SK-N-SH treated with all-trans-retinoic acid at 6 μM for 48 hours (cell line): ENCODE measurements at regions not wholly inside any gene's neighbourhood (a gene's known extent, or its start where the extent isn't known, plus 50 kb on each side); places are given as distances from the start of the nearest gene placed in this dataset.
"Not testable (repeated sequence)": the region's sequence is repeated elsewhere in the genome, so short reads cannot be mapped to it uniquely, and the experiment has no call there.

Source experiments
- ATAC-seq: fragments of 200-7000 bp; cut with Tn5 transposase; 3 replicates; pipeline ENCODE4 v1.9.1; 2020; ENCODE audit warnings: mild to moderate bottlenecking, moderate library complexity
- ARNTL ChIP-seq: fragments of 450-650 bp; formaldehyde crosslinking; IDR thresholded peaks from 2 replicates; pipeline ENCODE4 v1.5.0; 2020; ENCODE audit warnings: low read depth, mild to moderate bottlenecking, moderate library complexity, borderline replicate concordance
- CREB5 ChIP-seq: fragments of 250-450 bp; sonication (Bioruptor Pico); IDR thresholded peaks from 2 replicates; pipeline ENCODE4 v1.5.1; 2020; ENCODE audit warnings: low read depth, mild to moderate bottlenecking, moderate library complexity
- CSRNP3 ChIP-seq: fragments of 250-450 bp; sonication (Bioruptor Pico); IDR thresholded peaks from 2 replicates; pipeline ENCODE4 v1.5.1; 2021; ENCODE audit warnings: mild to moderate bottlenecking, moderate library complexity
- ESRRG ChIP-seq: fragments of 250-450 bp; sonication (Bioruptor Pico); IDR thresholded peaks from 2 replicates; pipeline ENCODE4 v1.6.1; 2021; ENCODE audit warnings: mild to moderate bottlenecking
- ISL1 ChIP-seq: fragments of 250-450 bp; sonication (Bioruptor Pico); IDR thresholded peaks from 2 replicates; pipeline ENCODE4 v2.1.2; 2022; ENCODE audit warnings: mild to moderate bottlenecking, moderate library complexity
- PATZ1 ChIP-seq: fragments of 250-450 bp; sonication (Bioruptor Pico); IDR thresholded peaks from 2 replicates; pipeline ENCODE4 v1.8.0; 2020; ENCODE audit warnings: mild to moderate bottlenecking, moderate library complexity, borderline replicate concordance
- POU6F1 ChIP-seq: fragments of 250-450 bp; sonication (Bioruptor Pico); IDR thresholded peaks from 2 replicates; pipeline ENCODE4 v1.8.0; 2021; ENCODE audit warnings: low read depth, mild to moderate bottlenecking, moderate library complexity, borderline replicate concordance
- PPARA ChIP-seq: fragments of 250-450 bp; sonication (Bioruptor Pico); IDR thresholded peaks from 2 replicates; pipeline ENCODE4 v1.5.0; 2020; ENCODE audit warnings: mild to moderate bottlenecking, borderline replicate concordance
- SNAI2 ChIP-seq: fragments of 250-450 bp; sonication (Bioruptor Pico); IDR thresholded peaks from 2 replicates; pipeline ENCODE4 v1.5.0; 2020; ENCODE audit warnings: mild to moderate bottlenecking, moderate library complexity
- TCF4 ChIP-seq: fragments of 250-450 bp; sonication (Bioruptor Pico); IDR thresholded peaks from 2 replicates; pipeline ENCODE4 v1.8.0; 2021; ENCODE audit warnings: mild to moderate bottlenecking, moderate library complexity, borderline replicate concordance
- TOX ChIP-seq: fragments of 250-450 bp; sonication (Bioruptor Pico); IDR thresholded peaks from 2 replicates; pipeline ENCODE4 v1.8.0; 2021; ENCODE audit warnings: mild to moderate bottlenecking, moderate library complexity, borderline replicate concordance
- TSHZ2 ChIP-seq: fragments of 250-450 bp; sonication (Bioruptor Pico); IDR thresholded peaks from 2 replicates; pipeline ENCODE4 v1.5.0; 2020; ENCODE audit warnings: mild to moderate bottlenecking, moderate library complexity
- ZC3H10 ChIP-seq: fragments of 250-450 bp; sonication (Bioruptor Pico); IDR thresholded peaks from 2 replicates; pipeline ENCODE4 v1.5.1; 2021; ENCODE audit warnings: mild to moderate bottlenecking, moderate library complexity
- ZFP3 ChIP-seq: fragments of 250-450 bp; sonication (Bioruptor Pico); IDR thresholded peaks from 2 replicates; pipeline ENCODE4 v1.5.0; 2020; ENCODE audit warnings: mild to moderate bottlenecking, moderate library complexity
- ZFP30 ChIP-seq: fragments of 450-650 bp; formaldehyde crosslinking; IDR thresholded peaks from 2 replicates; pipeline ENCODE4 v1.5.0; 2022; ENCODE audit warnings: mild to moderate bottlenecking, moderate library complexity
- ZNF565 ChIP-seq: fragments of 450-650 bp; formaldehyde crosslinking; conservative IDR thresholded peaks from 2 replicates; pipeline ENCODE4 v1.5.0; 2020; ENCODE audit warnings: low read depth, mild to moderate bottlenecking, moderate library complexity
- ZNF70 ChIP-seq: fragments of 450-650 bp; formaldehyde crosslinking; IDR thresholded peaks from 2 replicates; pipeline ENCODE4 v1.5.0; 2020; ENCODE audit warnings: mild to moderate bottlenecking, moderate library complexity
- ZNF8 ChIP-seq: fragments of 450-650 bp; formaldehyde crosslinking; IDR thresholded peaks from 2 replicates; pipeline ENCODE4 v1.5.0; 2020; ENCODE audit warnings: mild to moderate bottlenecking, moderate library complexity

- no peak for TF ChIP-seq ARNTL (CRISPR knock-in tag)
- TF ChIP-seq ZNF70: no peak
- no peak for TF ChIP-seq ZC3H10 (CRISPR knock-in tag)
- TF ChIP-seq ZNF565 (CRISPR knock-in tag): no peak
- no peak for TF ChIP-seq TOX (CRISPR knock-in tag)
- TF ChIP-seq CSRNP3 (CRISPR knock-in tag): no peak
- TF ChIP-seq ZFP3: no peak
- ATAC-seq: no peak
These were observed 51.8 kb upstream of the PMAIP1 start for GRCh38 chr18:59848002-59848401.

- not testable (repeated sequence) for ATAC-seq
These were observed 52.3 kb upstream of the PMAIP1 start for GRCh38 chr18:59847491-59847846.

- TF ChIP-seq CREB5 (no peak), ZNF70 (no peak), ZNF8 (no peak), TSHZ2 (no peak)
- no peak for ATAC-seq
These were observed 52.8 kb upstream of the PMAIP1 start for GRCh38 chr18:59846814-59847490.

GRCh38 chr18:59842947-59843346 lies 56.8 kb upstream of the PMAIP1 start:
- no peak for TF ChIP-seq ZC3H10 (CRISPR knock-in tag)
- no peak for TF ChIP-seq ARNTL (CRISPR knock-in tag)
- no peak for TF ChIP-seq ZNF565 (CRISPR knock-in tag)
- TF ChIP-seq ISL1: no peak
- no peak for TF ChIP-seq PPARA (CRISPR knock-in tag)
- no peak for ATAC-seq

GRCh38 chr18:59839931-59840685 lies 59.7 kb upstream of the PMAIP1 start:
- TF ChIP-seq ZFP30 (no peak), SNAI2 (CRISPR knock-in tag) (no peak), PPARA (CRISPR knock-in tag) (no peak), TCF4 (CRISPR knock-in tag) (no peak), TOX (CRISPR knock-in tag) (no peak), ARNTL (CRISPR knock-in tag) (no peak), PATZ1 (CRISPR knock-in tag) (no peak), ESRRG (CRISPR knock-in tag) (no peak), TSHZ2 (no peak), POU6F1 (CRISPR knock-in tag) (no peak), ZNF70 (no peak)
- TF ChIP-seq, all 23 proteins: peak for 0
- ATAC-seq: peak; percentile 45; the same call in 1 of the 3 replicates
